ENCODE measurements at regions not wholly inside any gene's neighbourhood (a gene's known extent, or its start where the extent isn't known, plus 50 kb on each side); places are given as distances from the start of the nearest gene placed in this dataset.
"Not testable (repeated sequence)": the region's sequence is repeated elsewhere in the genome, so short reads cannot be mapped to it uniquely, and the experiment has no call there.

GRCh38 chr4:186798951-186799659 lies 75.4 kb upstream of the FAT1 start:
- Histone ChIP-seq H3K9me3 (ENCODE audit: severe bottlenecking) (no peaks in the 10 kb centered on the region), H3K4me3 (ENCODE audit: severe bottlenecking) (no peak overlapping the region), H3K27me3 (ENCODE audit: insufficient read depth, poor library complexity, severe bottlenecking) (no peaks in the 10 kb centered on the region), H3K4me1 (ENCODE audit: insufficient read depth, poor library complexity, severe bottlenecking) (no peaks in the 10 kb centered on the region), H3K27ac (ENCODE audit: poor library complexity, severe bottlenecking) (no peak overlapping the region), H3K36me3 (ENCODE audit: low read depth) (no peaks in the 10 kb centered on the region)
- ATAC-seq (ENCODE audit: low read depth) (no peak), DNase-seq (ENCODE audit: low spot score) (no peak)
- TF ChIP-seq, protein P1, sequence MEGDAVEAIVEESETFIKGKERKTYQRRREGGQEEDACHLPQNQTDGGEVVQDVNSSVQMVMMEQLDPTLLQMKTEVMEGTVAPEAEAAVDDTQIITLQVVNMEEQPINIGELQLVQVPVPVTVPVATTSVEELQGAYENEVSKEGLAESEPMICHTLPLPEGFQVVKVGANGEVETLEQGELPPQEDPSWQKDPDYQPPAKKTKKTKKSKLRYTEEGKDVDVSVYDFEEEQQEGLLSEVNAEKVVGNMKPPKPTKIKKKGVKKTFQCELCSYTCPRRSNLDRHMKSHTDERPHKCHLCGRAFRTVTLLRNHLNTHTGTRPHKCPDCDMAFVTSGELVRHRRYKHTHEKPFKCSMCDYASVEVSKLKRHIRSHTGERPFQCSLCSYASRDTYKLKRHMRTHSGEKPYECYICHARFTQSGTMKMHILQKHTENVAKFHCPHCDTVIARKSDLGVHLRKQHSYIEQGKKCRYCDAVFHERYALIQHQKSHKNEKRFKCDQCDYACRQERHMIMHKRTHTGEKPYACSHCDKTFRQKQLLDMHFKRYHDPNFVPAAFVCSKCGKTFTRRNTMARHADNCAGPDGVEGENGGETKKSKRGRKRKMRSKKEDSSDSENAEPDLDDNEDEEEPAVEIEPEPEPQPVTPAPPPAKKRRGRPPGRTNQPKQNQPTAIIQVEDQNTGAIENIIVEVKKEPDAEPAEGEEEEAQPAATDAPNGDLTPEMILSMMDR (IDR thresholded peaks at IDR 0.05; ENCODE audit: poor library complexity, severe bottlenecking): no peak

DNA sequence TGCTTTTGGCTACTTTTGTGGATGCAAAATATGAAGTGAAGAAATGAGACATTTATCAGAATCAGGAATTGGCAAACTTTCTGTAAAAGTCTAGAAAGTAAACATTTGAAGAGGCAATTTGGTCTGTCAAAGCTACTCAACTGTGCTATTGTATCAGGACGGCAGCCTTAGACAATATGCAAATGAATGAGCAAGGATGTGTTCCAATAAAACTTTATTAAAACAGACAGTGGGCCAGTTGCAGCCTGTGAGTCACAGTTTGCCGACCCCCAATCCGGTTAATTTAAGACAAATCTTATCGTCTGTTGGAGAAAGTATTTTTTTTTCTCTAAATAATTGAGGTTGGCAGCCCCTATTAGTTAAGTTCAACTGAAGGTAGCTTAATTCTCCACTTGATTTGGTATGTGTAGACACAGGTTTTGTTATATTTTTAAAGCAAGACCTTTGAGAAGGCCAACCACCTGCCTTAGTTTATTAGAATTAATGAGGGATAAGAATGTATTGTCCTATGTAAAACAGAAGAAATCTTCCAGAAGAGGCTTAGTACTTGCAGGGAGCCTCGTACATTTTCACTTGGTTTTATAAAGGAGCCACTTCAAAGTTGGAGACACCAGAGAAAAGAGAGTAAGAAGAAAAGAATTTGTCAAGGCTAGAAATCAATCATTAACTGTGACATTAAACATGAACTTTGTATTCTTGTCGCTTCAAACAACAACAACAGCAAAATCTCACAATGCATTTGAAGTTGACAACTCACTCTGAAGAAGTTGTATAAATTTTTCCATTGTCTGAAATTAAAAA lies 81.6 kb upstream of the FAT1 start:
- Histone ChIP-seq H3K4me3 (ENCODE audit: severe bottlenecking) (no peak overlapping the region), H3K4me1 (ENCODE audit: insufficient read depth, poor library complexity, severe bottlenecking) (peaks cover 7% of the 10 kb centered on the region), H3K27me3 (ENCODE audit: insufficient read depth, poor library complexity, severe bottlenecking) (no peaks in the 10 kb centered on the region), H3K36me3 (ENCODE audit: low read depth) (no peaks in the 10 kb centered on the region), H3K27ac (ENCODE audit: poor library complexity, severe bottlenecking) (no peak overlapping the region), H3K9me3 (ENCODE audit: severe bottlenecking) (no peaks in the 10 kb centered on the region)
- DNase-seq (ENCODE audit: low spot score) (no peak), ATAC-seq (ENCODE audit: low read depth) (no peak)
- TF ChIP-seq, protein P1 (IDR thresholded peaks at IDR 0.05; ENCODE audit: poor library complexity, severe bottlenecking): no peak

DNA sequence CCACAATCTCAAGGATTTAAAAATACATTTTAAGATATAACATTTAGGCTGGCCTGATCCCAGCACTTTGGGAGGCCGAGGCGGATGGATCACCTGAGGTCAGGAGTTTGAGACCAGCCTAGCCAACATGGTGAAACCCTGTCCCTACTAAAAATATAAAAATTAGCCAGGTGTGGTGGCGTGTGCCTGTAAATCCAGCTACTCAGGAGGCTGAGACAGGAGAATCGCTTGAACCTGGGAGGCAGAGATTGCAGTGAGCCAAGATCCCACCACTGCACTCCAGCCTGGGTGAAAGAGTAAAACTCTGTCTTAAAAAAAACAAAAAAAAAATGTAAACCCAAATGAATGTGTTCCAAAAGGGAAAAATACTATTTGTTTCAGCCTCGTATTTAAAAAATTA lies 82.3 kb upstream of the FAT1 start:
- H3K36me3 ChIP-seq (ENCODE audit: low read depth); H3K4me1 ChIP-seq (ENCODE audit: insufficient read depth, poor library complexity, severe bottlenecking); ATAC-seq (ENCODE audit: low read depth); H3K27me3 ChIP-seq (ENCODE audit: insufficient read depth, poor library complexity, severe bottlenecking); DNase-seq (ENCODE audit: low spot score); H3K27ac ChIP-seq (ENCODE audit: poor library complexity, severe bottlenecking); H3K4me3 ChIP-seq (ENCODE audit: severe bottlenecking); H3K9me3 ChIP-seq (ENCODE audit: severe bottlenecking): not testable (repeated sequence)

DNA sequence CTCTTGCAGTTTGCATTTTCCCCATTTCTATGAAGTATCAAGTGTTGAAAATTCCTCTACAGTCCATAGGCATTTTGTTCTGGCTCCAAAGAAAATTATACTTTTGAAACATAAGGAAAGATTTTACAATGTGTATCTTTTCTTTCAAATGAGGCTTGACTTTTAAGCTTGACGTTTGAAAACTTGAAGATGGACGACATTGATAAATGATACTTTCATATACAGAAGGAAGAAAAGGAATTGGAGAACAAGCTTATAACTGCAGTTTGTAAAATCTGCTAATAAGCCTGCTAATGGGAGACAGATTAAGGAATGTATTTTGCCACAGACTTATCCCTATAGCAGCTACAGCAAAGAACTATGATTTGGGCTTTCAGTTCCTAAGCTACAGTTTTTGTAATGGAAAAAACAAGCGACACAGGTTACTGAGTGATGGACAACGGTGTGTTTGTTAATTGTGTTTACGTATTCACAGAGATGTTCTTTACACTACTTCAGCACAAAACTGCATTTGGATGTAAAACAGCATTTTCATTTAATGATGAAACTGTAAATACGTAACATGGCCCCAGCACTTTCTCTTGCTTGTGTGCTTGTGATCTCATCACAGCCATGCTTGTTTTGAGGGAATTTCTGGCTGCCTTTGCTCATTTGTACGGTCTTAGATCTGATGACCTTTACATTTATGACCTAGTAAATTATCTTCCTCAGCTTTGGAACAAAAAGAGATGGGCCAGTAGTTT lies 83.2 kb upstream of the FAT1 start:
- TF ChIP-seq, protein P1 (IDR thresholded peaks at IDR 0.05; ENCODE audit: poor library complexity, severe bottlenecking): no peak
- Histone ChIP-seq H3K27ac (ENCODE audit: poor library complexity, severe bottlenecking) (no peak overlapping the region), H3K9me3 (ENCODE audit: severe bottlenecking) (no peaks in the 10 kb centered on the region), H3K4me3 (ENCODE audit: severe bottlenecking) (no peak overlapping the region), H3K4me1 (ENCODE audit: insufficient read depth, poor library complexity, severe bottlenecking) (peaks cover 7% of the 10 kb centered on the region), H3K36me3 (ENCODE audit: low read depth) (no peaks in the 10 kb centered on the region), H3K27me3 (ENCODE audit: insufficient read depth, poor library complexity, severe bottlenecking) (no peaks in the 10 kb centered on the region)
- DNase-seq (ENCODE audit: low spot score): no peak
- no peak for ATAC-seq (ENCODE audit: low read depth)

DNA sequence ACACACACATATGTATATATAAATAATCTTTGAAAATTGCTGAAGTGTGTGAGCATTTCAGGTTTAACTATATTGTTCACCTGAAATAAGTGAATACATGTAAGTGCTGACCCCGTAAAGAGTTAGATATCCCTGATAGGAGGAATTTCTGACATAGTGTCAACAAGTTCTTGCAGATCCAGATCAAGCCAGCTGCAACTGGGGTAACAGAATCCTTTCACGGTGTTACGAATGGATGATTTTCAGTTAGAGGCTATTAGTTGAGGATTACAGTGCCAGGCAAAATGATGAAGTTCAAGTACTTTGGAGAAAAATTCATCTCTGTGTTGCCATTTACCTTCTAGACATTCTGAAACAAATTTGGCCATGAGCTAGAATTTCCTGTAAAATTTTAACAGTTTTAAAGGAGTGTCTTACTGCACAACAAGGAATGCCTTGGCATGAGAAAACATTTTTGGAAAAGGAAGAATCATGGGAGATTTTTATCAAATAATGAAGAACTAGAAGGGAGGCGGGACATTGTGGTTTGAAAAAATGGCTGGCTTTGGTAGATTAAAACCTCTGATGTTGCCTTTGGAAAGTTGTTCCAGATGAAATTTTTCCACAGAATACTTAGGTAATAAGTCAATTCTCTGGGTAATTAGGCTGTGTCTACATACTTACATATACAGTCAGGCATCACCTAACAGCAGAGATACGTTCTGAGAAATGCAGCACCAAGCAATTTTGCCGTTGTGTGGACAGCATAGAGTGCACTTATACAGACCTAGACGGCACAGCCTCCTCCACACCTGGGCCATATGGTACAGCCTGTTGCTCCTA lies 84.4 kb upstream of the FAT1 start:
- Histone ChIP-seq H3K36me3 (ENCODE audit: low read depth) (no peaks in the 10 kb centered on the region), H3K27me3 (ENCODE audit: insufficient read depth, poor library complexity, severe bottlenecking) (no peaks in the 10 kb centered on the region), H3K9me3 (ENCODE audit: severe bottlenecking) (no peaks in the 10 kb centered on the region), H3K4me1 (ENCODE audit: insufficient read depth, poor library complexity, severe bottlenecking) (peaks cover 7% of the 10 kb centered on the region), H3K4me3 (ENCODE audit: severe bottlenecking) (no peak overlapping the region), H3K27ac (ENCODE audit: poor library complexity, severe bottlenecking) (no peak overlapping the region)
- TF ChIP-seq, protein P1 (IDR thresholded peaks at IDR 0.05; ENCODE audit: poor library complexity, severe bottlenecking): no peak
- ATAC-seq (ENCODE audit: low read depth) (peak; percentile 33; the same call in 1 of the 3 replicates), DNase-seq (ENCODE audit: low spot score) (no peak)

Measured in RWPE2 (cell line).